GM12865 (cell line): ENCODE measurements at regions not wholly inside any gene's neighbourhood (a gene's known extent, or its start where the extent isn't known, plus 50 kb on each side); places are given as distances from the start of the nearest gene placed in this dataset.

Experiments used
- DNase-seq: peaks from one replicate; pipeline ENCODE4 v3.0.0; 2010; ENCODE audit warnings: low read depth
- H3K4me3 ChIP-seq: 2 replicates; pipeline ENCODE4 v1.5.1; 2011; ENCODE audit warnings: mild to moderate bottlenecking, low read depth, low read length, control low read depth
- TF ChIP-seq, protein P1 (sequence below): IDR thresholded peaks from 2 replicates; pipeline ENCODE4 v1.5.1; 2011; ENCODE audit warnings: low read length, control low read depth, low read depth, inconsistent platforms; ENCODE audit not compliant: insufficient read depth; ENCODE audit errors: missing control alignments

DNA sequence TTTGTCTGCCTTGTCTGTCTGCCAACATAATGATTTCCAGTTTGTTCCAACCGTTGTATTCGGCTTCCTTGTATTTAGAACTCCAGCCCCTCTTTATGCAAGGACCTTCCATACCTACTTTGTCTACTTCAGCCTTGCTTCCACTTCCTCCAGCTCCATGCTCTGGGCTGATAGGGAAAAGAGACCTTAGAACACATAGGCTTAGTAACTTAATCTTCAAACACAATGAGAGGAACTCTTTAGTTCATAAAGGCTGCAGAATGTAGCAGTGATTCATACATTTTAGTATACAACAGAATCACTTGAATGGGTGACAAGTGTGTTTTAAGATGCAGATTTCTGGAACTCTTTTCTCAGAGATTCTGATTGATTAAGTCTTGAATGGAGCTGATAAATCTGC is 102.8 kb upstream of the IFNE start:
- no peak for DNase-seq
- TF ChIP-seq, protein P1, sequence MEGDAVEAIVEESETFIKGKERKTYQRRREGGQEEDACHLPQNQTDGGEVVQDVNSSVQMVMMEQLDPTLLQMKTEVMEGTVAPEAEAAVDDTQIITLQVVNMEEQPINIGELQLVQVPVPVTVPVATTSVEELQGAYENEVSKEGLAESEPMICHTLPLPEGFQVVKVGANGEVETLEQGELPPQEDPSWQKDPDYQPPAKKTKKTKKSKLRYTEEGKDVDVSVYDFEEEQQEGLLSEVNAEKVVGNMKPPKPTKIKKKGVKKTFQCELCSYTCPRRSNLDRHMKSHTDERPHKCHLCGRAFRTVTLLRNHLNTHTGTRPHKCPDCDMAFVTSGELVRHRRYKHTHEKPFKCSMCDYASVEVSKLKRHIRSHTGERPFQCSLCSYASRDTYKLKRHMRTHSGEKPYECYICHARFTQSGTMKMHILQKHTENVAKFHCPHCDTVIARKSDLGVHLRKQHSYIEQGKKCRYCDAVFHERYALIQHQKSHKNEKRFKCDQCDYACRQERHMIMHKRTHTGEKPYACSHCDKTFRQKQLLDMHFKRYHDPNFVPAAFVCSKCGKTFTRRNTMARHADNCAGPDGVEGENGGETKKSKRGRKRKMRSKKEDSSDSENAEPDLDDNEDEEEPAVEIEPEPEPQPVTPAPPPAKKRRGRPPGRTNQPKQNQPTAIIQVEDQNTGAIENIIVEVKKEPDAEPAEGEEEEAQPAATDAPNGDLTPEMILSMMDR: no peak
- H3K4me3 ChIP-seq: no peak overlapping the region

DNA sequence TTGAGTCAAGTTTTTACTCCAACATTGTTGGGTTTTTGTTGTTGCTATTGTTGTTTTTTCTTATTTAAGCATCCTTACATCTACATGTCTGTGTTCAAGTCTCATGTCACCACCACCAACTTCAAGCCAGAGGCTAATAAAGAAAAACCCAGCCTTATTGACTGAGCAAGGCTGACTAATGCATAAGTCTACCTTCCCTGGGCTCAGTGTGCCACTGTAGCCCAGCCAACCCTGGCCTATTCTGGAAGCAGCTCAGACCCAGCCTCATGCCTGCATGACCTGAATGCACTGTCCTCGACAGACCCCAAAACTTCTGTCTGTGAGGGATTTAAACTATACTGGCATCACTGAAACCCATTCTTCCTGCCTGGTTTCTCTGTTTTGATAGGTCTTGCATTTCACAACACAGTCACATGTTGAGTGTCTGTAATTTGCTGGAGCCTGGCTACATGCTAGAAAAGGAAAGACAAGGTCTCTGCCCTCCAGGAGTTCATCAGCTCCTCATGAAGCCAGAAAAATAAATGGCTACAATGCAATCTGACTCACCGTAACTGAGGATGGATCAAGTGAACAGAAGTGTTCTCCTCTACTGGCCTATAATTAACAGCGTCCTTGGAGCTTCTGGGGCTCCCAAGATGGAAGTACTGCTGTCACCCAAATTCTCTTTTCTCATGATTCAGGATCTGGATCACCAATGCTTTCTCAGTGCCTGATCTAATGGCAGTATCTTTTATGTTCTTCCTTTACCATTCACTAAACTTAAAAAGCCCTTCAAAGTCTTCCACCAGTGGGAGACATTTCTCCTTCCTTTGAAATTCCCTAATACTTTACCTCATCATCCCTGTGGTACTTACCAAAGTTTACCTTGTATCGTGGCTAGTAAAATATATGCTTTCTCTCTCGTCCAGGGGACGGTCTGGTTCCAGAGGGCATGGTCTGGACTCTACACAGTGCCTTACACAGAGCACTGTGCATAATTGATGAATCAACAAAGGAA is 103.9 kb upstream of the IFNE start:
- TF ChIP-seq, protein P1: no peak
- no peak overlapping the region for H3K4me3 ChIP-seq
- no peak for DNase-seq

DNA sequence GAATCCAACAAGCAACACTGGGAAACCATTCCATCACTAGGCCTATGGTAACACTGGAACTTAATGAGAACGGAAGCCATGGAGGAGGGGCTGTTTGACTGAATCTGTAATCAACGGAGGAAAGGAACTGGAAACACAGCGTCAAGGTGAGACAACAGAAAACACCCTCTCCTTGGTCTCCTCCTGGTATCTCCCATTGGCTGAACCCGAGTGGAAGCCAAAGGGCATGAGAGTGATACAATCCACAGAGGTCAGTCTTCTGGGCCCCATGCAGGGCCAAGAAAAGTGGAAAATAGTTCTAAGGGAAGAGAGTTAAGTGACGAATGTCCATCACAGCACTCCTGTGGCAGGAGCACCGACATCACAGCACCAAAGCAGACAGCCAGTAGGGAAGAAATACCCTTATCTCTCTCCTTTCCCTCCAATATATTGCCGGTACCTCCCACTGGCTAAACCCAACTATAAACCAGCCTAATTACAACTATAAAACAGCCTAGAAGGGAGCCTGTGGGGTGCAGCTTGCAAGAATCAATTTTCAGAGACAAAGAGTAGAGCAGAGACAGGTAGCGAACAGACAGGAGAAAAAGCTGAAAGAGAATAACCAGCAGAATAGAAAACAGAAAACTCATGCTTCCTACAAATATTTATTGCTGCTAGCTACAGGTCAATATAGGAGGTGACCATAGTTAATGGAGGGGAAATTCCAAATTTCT is 107.4 kb upstream of the IFNE start:
- H3K4me3 ChIP-seq: no peak overlapping the region
- TF ChIP-seq, protein P1: no peak
- DNase-seq: no peak

DNA sequence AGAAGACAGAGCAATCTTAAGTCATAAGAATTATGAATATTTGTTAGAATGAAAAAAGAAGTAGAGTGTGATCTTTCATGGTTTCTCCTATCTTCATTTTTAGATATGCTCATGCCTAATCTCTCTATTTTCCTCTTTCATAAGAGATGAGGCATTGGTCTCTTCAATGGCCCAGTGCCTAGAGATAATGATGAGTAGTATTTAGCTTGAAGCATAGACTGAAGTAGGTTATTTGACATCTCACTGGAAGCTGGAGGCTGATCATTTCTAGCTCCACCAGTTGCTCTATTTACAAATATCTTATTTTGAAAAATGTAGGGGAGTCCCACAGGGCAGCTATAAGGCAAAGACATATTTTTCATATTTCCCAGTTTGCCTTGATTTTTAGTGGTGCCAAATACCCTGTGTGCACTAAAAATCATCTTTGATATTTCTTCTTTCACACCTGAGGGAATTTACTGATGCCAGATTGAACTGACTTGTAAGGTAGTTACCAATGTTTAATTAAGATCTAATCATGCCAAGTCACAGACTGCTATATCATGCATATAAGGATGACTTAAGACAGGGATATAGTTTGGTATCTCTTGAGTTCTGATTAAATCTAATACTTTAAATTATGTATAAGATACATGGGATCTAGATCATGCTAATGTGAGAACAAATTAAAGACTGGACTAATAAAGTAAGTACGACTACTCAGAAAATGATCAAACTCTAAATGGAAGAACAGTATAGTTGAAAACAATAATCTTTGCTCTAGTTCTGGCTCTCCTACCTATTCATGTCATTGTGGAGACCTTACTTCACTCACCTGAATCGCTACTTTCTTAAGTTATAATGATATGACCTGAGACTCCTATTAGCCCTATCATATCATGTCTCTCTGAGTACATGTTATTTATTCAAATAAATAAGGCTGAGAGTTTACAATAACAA is 108.2 kb upstream of the IFNE start:
- DNase-seq: no peak
- no peak overlapping the region for H3K4me3 ChIP-seq
- TF ChIP-seq, protein P1: no peak

DNA sequence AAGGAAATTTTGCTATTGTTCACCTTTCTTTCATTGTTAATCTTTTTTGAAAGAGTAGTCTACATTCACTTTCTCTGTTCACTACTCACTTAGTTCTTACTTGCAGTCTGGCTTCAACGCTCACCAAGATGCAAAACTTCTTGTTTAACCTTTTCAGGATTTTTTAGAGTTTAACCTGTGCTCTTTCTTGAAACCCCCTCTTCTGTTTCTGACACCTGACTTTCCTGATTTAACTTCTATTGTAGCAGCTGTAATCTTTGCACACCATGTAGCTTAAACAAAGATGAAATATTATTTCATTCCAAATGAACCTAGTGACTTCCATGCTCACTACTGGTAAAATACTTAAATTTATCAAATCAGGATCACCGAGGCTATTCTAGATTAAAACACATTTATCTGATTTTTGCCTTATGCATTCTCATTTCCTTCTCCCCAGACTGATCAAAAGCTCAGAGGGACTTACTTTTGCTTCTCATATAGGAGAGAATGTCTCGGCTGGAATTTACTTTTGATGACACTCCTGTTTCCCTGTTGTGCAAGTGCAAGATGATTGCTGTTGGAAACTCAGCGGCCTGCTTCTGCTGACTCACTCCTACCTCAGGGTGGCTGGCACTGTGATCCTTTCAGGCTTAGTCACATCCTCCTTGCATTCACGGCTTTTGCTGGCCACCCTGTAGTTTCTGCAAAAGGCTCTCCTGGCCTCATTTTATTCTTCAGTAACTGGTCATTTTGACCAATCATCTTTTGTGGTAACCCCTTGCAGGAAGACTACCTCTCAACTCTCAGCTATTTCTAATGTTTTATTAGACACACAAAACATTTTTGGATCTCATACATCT is 109.3 kb upstream of the IFNE start:
- TF ChIP-seq, protein P1: no peak
- no peak overlapping the region for H3K4me3 ChIP-seq
- peak; percentile 16 for DNase-seq

DNA sequence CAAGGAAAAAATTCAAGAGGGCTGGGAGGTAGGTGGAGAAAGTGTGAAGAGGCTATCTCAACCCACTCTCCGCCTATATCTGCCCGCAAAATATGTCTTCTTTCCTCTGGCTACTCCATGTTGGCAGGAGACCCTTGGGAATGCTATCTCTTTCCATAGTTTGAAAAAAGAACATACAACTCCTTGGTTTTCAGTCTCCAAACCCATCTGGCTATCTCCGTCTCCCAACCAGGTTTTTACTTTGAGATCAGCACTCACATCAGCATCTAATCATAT is 109.9 kb upstream of the IFNE start:
- no peak for DNase-seq
- no peak overlapping the region for H3K4me3 ChIP-seq
- TF ChIP-seq, protein P1: no peak
